Stimulated activated naive B cell treated with anti-CD40 and anti-IgM and Interleukin-4, amounts not matched to agents 10 μg/mL and 1 μg/mL and 100 μg/mL, for 72 hours (primary cell): ENCODE measurements at regions not wholly inside any gene's neighbourhood (a gene's known extent, or its start where the extent isn't known, plus 50 kb on each side); places are given as distances from the start of the nearest gene placed in this dataset.
"Not testable (repeated sequence)": the region's sequence is repeated elsewhere in the genome, so short reads cannot be mapped to it uniquely, and the experiment has no call there.

Experiments used
- ATAC-seq, 2 donors: fragments of 150-1000 bp; cut with Tn5 transposase; replicated peaks; 2 replicates each; pipeline ENCODE4 v1.10.0; 2021; ENCODE audit warnings: moderate library complexity in 1 of 2
- DNase-seq: peaks from one replicate; pipeline ENCODE4 v3.0.0; 2021
- H3K27ac Mint-ChIP-seq: one replicate; pipeline ENCODE4 v1.8.0; 2022; ENCODE audit warnings: mild to moderate bottlenecking, mixed read lengths
- H3K27me3 Mint-ChIP-seq, 2 donors: one replicate each; pipeline ENCODE4 v1.8.0; 2022; ENCODE audit warnings: mixed read lengths in 2 of 2
- H3K36me3 Mint-ChIP-seq, 2 donors: one replicate each; pipeline ENCODE4 v1.8.0; 2022; ENCODE audit warnings: mixed read lengths in 2 of 2, mild to moderate bottlenecking in 1 of 2
- H3K4me1 Mint-ChIP-seq, 2 donors: one replicate each; pipeline ENCODE4 v1.8.0; 2022; ENCODE audit warnings: mixed read lengths in 2 of 2, mild to moderate bottlenecking in 1 of 2
- H3K4me3 Mint-ChIP-seq, 2 donors: one replicate each; pipeline ENCODE4 v1.8.0; 2022; ENCODE audit warnings: mild to moderate bottlenecking in 2 of 2, mixed read lengths in 2 of 2, moderate library complexity in 1 of 2
- H3K9me3 Mint-ChIP-seq, 2 donors: one replicate each; pipeline ENCODE4 v1.8.0; 2022; ENCODE audit warnings: mixed read lengths in 2 of 2, mild to moderate bottlenecking in 1 of 2

GRCh38 chr6:67462725-67463124 is 1172.4 kb upstream of the ADGRB3 start:
- not testable (repeated sequence) for ATAC-seq, H3K36me3 Mint-ChIP-seq

DNA sequence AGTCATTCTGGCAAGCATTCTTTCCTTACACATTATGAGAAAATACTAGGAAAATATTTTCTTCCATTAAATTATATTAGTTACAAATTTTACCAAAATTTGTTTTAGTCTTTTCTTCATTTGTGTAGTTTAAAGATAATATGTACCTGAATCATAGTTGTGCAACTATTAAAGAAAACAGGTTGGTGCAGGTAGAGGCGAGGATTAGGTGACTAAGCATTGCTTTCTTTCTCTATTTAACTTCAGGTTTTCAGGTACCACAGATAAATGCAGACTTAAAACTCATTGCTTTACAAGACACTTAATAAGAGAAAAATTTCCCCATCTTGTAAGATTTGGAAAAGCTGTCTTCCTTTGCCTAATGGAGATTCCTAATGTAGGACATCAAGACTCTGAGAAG is 1175.5 kb upstream of the ADGRB3 start:
- Mint-ChIP-seq H3K27me3 (no peaks in the 10 kb centered on the region), H3K27ac (no peak overlapping the region), H3K9me3 (peaks cover 9 to 22% of the 10 kb centered on the region in 2 donors), H3K4me3 (no peak overlapping the region), H3K4me1 (no peaks in the 10 kb centered on the region), H3K36me3 (no peaks in the 10 kb centered on the region)
- DNase-seq (no peak), ATAC-seq (no peak)

More at GRCh38 chr6:67462725-67463124, 1172.4 kb upstream of the ADGRB3 start:
- H3K4me3 Mint-ChIP-seq, H3K27me3 Mint-ChIP-seq, H3K27ac Mint-ChIP-seq, H3K4me1 Mint-ChIP-seq, DNase-seq: not testable (repeated sequence)
- peaks cover 8 to 20% of the 10 kb centered on the region in 2 donors for H3K9me3 Mint-ChIP-seq

GRCh38 chr6:67458265-67458664 is 1176.8 kb upstream of the ADGRB3 start:
- no peak overlapping the region for H3K27ac Mint-ChIP-seq
- no peak overlapping the region for H3K4me3 Mint-ChIP-seq
- DNase-seq, result no peak
- no peaks in the 10 kb centered on the region for H3K4me1 Mint-ChIP-seq
- no peak for ATAC-seq
- H3K36me3 Mint-ChIP-seq, result no peaks in the 10 kb centered on the region
- H3K9me3 Mint-ChIP-seq, result peaks cover 9 to 22% of the 10 kb centered on the region in 2 donors
- H3K27me3 Mint-ChIP-seq, result no peaks in the 10 kb centered on the region

GRCh38 chr6:67451874-67452273 is 1183.2 kb upstream of the ADGRB3 start:
- ATAC-seq, result no peak
- no peak overlapping the region for H3K4me3 Mint-ChIP-seq
- no peaks in the 10 kb centered on the region for H3K27me3 Mint-ChIP-seq

DNA sequence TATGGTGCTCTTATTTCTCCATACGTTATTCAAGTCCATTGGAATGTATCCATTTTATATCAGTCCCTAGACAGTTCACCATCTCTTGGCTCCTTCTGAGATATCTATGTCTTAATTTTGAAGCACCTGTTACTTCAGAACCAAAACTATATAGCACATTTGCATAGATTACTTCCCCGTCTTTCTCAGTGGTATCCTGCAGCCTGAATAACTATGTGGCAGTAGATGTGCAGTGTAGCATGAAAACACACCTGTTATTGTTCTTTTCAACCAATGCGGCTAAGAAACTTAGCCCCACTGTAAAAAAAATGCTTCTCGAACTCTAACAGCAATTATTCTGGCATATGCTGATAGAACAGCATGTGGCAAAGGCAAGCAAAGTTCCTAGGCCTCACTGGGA is 1184.4 kb upstream of the ADGRB3 start:
- Mint-ChIP-seq H3K4me3 (no peak overlapping the region), H3K27me3 (no peaks in the 10 kb centered on the region), H3K9me3 (peaks cover 0 to 3% of the 10 kb centered on the region in 2 donors), H3K27ac (no peak overlapping the region), H3K36me3 (no peaks in the 10 kb centered on the region), H3K4me1 (no peaks in the 10 kb centered on the region)
- ATAC-seq (peak in 1 of 2 donors; percentile 57), DNase-seq (no peak)

More at GRCh38 chr6:67451874-67452273, 1183.2 kb upstream of the ADGRB3 start:
- no peaks in the 10 kb centered on the region for H3K36me3 Mint-ChIP-seq
- H3K4me1 Mint-ChIP-seq, result no peaks in the 10 kb centered on the region
- peaks cover 0 to 5% of the 10 kb centered on the region in 2 donors for H3K9me3 Mint-ChIP-seq
- DNase-seq, result no peak
- no peak overlapping the region for H3K27ac Mint-ChIP-seq

- H3K4me1 Mint-ChIP-seq, result no peaks in the 10 kb centered on the region
- DNase-seq, result no peak
- no peak for ATAC-seq
- H3K4me3 Mint-ChIP-seq, result no peak overlapping the region
- no peaks in the 10 kb centered on the region for H3K36me3 Mint-ChIP-seq
- H3K27ac Mint-ChIP-seq, result no peak overlapping the region
- no peaks in the 10 kb centered on the region for H3K27me3 Mint-ChIP-seq
- H3K9me3 Mint-ChIP-seq, result peaks cover 0 to 3% of the 10 kb centered on the region in 2 donors
These were observed 1185.5 kb upstream of the ADGRB3 start for GRCh38 chr6:67449602-67450001.

- ATAC-seq, result peak; percentile 12 to 33
- Mint-ChIP-seq H3K27me3 (no peaks in the 10 kb centered on the region), H3K4me1 (no peaks in the 10 kb centered on the region), H3K4me3 (no peak overlapping the region), H3K9me3 (peaks cover 0 to 1% of the 10 kb centered on the region in 2 donors), H3K36me3 (no peaks in the 10 kb centered on the region), H3K27ac (no peak overlapping the region)
- DNase-seq, result no peak
These were observed 1202.0 kb upstream of the ADGRB3 start for GRCh38 chr6:67433124-67433523.

DNA sequence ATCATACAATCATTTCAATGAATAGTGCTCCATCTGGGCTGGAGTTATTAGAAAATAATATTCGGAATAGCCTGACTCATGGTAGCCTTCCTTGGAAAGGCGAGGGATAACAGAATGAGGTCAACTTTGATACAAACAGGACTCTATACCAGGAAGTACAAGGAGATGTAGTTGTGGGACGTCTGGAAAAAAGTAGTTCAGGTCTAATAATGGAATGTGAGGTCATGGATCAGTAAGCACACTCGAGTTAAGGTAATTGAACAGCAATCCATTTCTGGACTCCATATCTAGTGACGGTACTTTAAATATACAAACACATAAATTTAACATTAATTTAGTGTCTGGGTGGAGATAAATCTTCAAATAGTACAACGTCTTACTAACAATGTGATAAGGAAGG is 1204.0 kb upstream of the ADGRB3 start:
- no peak for DNase-seq
- H3K4me3 Mint-ChIP-seq, result no peak overlapping the region

DNA sequence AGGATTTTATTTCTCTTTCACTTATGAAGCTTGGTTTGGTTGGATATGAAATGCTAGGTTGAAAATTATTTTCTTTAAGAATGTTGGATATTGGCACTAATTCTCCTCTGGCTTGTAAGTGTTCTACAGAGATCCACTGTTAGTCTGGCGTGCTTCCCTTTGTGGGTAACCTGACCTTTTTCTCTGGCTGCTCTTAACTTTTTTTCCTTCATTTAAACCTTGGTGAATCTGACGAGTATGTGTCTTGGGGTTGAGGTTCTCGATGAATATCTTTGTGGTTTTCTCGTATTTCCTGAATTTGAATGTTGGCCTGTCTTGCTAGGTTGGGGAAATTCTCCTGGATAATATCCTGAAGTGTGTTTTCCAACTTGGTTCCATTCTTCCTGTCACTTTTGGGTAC is 1208.4 kb upstream of the ADGRB3 start:
- not testable (repeated sequence) for H3K4me1 Mint-ChIP-seq, H3K27me3 Mint-ChIP-seq, DNase-seq, ATAC-seq, H3K4me3 Mint-ChIP-seq, H3K27ac Mint-ChIP-seq, H3K36me3 Mint-ChIP-seq
- peaks cover 6 to 10% of the 10 kb centered on the region in 2 donors for H3K9me3 Mint-ChIP-seq

More for the DNA sequence above, 1204.0 kb upstream of the ADGRB3 start:
- Mint-ChIP-seq H3K4me1 (no peaks in the 10 kb centered on the region), H3K27me3 (no peaks in the 10 kb centered on the region), H3K9me3 (peaks cover 1 to 2% of the 10 kb centered on the region in 2 donors), H3K27ac (no peak overlapping the region), H3K36me3 (no peaks in the 10 kb centered on the region)
- ATAC-seq, result no peak

DNA sequence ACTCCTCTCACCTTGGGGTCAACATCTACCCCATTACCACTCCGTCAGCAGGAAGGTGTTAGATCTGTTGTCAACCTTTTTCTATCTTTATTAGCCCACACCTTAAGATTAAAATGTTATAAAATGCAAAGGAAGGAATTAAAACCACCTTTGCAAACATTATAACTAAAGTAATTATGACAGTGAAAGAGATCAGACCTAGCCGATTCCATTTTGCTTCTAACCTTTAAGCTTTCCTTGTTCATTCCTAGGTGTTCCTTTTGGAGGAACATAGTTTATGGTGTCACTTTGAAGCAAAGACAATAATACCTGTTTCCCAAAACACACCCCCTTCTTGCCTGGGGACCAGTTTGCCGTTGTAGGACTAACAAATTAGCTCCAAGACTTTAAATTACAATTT is 1223.0 kb upstream of the ADGRB3 start:
- Mint-ChIP-seq H3K27ac (no peak overlapping the region), H3K36me3 (no peaks in the 10 kb centered on the region), H3K27me3 (no peaks in the 10 kb centered on the region), H3K4me3 (no peak overlapping the region), H3K9me3 (no peaks in the 10 kb centered on the region), H3K4me1 (no peaks in the 10 kb centered on the region)
- ATAC-seq (no peak), DNase-seq (no peak)

GRCh38 chr6:67411036-67411435 is 1224.0 kb upstream of the ADGRB3 start:
- Mint-ChIP-seq H3K9me3 (no peaks in the 10 kb centered on the region), H3K4me3 (no peak overlapping the region)

GRCh38 chr6:67394254-67394653 is 1240.8 kb upstream of the ADGRB3 start:
- Mint-ChIP-seq H3K4me1 (no peaks in the 10 kb centered on the region), H3K27me3 (no peaks in the 10 kb centered on the region), H3K4me3 (no peak overlapping the region), H3K27ac (no peak overlapping the region), H3K9me3 (peaks cover 5 to 8% of the 10 kb centered on the region in 2 donors), H3K36me3 (no peaks in the 10 kb centered on the region)
- DNase-seq (no peak), ATAC-seq (no peak)

More at GRCh38 chr6:67411036-67411435, 1224.0 kb upstream of the ADGRB3 start:
- ATAC-seq (no peak), DNase-seq (no peak)
- Mint-ChIP-seq H3K27me3 (no peaks in the 10 kb centered on the region), H3K27ac (no peak overlapping the region), H3K4me1 (no peaks in the 10 kb centered on the region), H3K36me3 (no peaks in the 10 kb centered on the region)

- DNase-seq (no peak), ATAC-seq (no peak)
- no peak overlapping the region for H3K4me3 Mint-ChIP-seq
- H3K9me3 Mint-ChIP-seq, result peaks cover 5 to 8% of the 10 kb centered on the region in 2 donors
- H3K27me3 Mint-ChIP-seq, result no peaks in the 10 kb centered on the region
- no peaks in the 10 kb centered on the region for H3K4me1 Mint-ChIP-seq
- no peaks in the 10 kb centered on the region for H3K36me3 Mint-ChIP-seq
- no peak overlapping the region for H3K27ac Mint-ChIP-seq
These were observed 1241.7 kb upstream of the ADGRB3 start for GRCh38 chr6:67393356-67393755.

- no peak for ATAC-seq
- Mint-ChIP-seq H3K36me3 (no peaks in the 10 kb centered on the region), H3K4me1 (no peaks in the 10 kb centered on the region), H3K9me3 (peaks cover 5 to 8% of the 10 kb centered on the region in 2 donors), H3K27ac (no peak overlapping the region), H3K4me3 (no peak overlapping the region), H3K27me3 (no peaks in the 10 kb centered on the region)
- no peak for DNase-seq
These were observed 1243.1 kb upstream of the ADGRB3 start for GRCh38 chr6:67391955-67392354.

DNA sequence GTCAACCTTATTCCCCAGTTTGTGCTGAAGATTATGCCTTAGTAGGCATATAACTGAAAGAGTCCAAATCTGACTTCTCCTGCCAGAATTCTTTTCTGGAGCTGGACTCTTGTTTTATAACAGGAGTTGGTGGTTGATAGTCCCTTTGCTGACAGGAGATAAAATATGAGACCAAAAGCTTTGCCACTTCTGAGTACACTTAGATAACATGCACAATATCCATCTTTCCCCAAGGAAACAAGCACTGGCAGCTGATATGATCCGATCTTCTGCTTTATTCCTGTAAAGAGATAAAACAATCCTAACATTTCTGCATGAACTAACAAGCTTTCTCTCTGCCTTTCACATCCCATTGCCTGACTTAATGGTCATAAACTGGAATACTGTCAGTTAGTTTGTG is 1265.4 kb upstream of the ADGRB3 start:
- Mint-ChIP-seq H3K4me3 (no peak overlapping the region), H3K27ac (no peak overlapping the region), H3K4me1 (no peaks in the 10 kb centered on the region), H3K9me3 (no peaks in the 10 kb centered on the region), H3K27me3 (no peaks in the 10 kb centered on the region), H3K36me3 (no peaks in the 10 kb centered on the region)
- ATAC-seq, result no peak
- no peak for DNase-seq

DNA sequence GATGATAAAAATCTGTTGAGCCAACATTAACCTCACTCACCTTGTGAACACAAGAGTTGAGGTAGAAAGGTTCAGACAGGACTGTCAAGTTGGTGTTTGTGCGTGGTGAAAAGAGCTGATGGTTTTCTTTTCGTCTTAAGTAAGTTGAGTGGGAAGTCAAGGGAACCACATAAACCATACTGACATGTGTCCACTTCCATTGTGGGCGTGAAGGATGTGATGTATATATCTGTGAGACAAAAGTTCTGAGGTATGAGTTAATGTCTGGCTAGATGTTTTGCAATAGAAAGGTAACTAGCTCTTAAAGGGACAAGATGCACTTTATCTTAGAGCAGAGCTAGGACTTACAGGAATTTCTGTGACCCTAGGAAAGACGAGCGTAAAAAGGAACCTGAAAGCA is 1272.1 kb upstream of the ADGRB3 start:
- Mint-ChIP-seq H3K9me3 (peaks cover 3 to 7% of the 10 kb centered on the region in 2 donors), H3K27me3 (no peaks in the 10 kb centered on the region), H3K4me3 (no peak overlapping the region), H3K27ac (no peak overlapping the region), H3K36me3 (no peaks in the 10 kb centered on the region), H3K4me1 (no peaks in the 10 kb centered on the region)
- DNase-seq, result no peak
- no peak for ATAC-seq
